Stimulated activated CD4-positive, alpha-beta T cell treated with anti-CD3 and anti-CD28 coated beads, Interleukin-1b, Interleukin-23, amount 100 ng/mL, for 1 hour (primary cell): ENCODE measurements at regions not wholly inside any gene's neighbourhood (a gene's known extent, or its start where the extent isn't known, plus 50 kb on each side); places are given as distances from the start of the nearest gene placed in this dataset.

Source experiments
- DNase-seq, 2 donors: peaks; one replicate each; pipeline ENCODE4 v3.0.0-alpha.2; 2020; ENCODE audit warnings: low read depth in 2 of 2

DNA sequence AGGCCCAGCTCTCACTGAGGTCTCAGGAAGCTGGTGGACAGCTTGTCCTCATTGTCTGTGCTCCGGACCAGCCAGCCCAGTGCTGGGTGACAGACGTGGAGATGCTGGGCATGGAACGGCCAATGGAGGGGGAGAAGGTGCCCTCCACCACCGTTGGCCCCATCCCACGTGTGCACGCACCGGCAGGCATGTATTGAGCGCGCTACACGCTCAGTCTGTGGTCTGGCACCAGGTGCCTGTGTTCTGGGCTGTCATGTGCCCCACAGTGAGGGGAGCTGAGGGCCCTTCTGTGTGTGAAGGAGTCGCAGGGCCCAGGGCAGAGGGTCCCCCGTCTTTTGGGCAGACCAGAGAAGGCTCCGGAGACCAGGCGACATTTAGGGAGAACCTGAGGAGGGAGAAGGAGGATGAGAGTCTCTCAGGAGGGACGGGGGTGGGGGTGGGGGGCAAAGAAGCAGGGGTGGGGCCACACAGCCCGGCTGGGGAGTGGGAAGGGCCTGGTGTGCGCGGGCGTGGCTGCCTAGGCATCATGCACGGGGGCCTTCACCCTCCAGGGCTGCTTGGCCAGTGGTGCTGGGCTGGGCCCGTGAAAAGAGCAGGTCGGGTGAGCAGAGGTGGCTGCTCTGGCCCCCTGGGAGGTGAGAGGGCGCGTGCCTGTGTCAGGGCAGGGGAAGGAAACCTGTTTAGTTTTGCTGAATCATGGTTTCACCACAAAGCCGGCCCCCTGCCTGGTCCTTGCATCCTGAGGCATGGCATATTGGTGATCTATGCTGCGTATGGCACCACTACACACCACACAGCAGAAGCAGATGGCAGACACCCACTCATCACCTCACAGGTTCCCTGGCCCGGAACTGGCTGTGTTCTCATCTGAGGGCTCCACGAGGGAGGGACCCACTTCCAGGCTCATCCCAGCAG, 86.7 kb upstream of the TTC34 start:
- no peak for DNase-seq

DNA sequence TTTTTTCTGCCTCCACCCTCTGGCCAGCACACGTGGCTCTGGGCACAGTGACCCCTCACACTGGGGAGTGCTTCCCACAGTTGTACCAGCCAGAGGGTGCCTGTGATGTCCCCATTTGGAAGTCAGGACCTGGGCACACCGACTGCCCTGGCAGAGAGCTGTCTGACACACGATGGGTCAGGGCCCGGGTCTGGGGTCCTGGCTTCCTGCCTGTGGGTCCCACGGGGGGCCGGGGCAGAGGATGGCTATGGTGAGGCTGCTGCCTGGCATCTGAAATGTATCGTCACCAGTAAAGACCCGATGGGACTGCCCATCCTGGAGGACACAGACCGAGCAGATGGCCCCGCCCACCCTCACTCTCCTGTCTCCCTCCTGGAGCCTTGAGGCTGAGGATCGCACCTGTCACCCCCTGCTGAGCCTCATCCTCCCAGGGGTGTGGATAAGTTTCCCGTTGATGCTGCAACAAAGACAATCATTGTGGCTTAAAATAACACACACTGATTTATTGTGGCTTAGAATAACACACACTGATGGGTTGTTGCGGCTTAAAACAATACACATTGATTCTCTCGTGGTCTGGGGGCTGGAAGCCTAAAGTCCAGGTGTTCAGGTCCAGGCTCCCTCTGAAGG, 88.8 kb upstream of the TTC34 start:
- DNase-seq: no peak

DNA sequence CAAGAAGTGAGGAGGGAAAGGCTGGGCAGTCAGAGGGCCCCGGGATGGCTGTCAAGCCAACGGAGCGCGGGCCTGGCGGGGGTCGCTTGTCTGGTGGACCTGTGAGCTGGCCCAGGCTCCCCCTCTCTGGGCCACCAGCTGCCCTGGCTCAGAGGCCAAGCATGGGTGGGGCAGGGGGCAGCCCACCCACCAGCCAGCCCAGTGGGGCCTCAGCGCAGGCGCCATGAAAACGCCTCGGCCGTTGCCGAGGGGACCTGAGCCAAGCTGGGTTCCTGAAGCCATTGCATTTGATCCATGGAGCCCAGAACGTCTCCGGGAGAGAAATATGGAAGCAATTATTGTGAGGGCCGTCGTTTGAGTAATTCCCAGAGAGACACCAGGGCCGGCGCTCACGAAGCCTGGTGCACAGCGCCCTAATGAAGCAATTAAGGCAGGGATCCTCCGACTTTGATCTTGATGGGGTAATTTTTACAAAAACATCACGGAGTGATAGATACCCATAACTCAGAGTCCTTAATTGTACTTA, 90.5 kb upstream of the TTC34 start:
- DNase-seq: no peak

DNA sequence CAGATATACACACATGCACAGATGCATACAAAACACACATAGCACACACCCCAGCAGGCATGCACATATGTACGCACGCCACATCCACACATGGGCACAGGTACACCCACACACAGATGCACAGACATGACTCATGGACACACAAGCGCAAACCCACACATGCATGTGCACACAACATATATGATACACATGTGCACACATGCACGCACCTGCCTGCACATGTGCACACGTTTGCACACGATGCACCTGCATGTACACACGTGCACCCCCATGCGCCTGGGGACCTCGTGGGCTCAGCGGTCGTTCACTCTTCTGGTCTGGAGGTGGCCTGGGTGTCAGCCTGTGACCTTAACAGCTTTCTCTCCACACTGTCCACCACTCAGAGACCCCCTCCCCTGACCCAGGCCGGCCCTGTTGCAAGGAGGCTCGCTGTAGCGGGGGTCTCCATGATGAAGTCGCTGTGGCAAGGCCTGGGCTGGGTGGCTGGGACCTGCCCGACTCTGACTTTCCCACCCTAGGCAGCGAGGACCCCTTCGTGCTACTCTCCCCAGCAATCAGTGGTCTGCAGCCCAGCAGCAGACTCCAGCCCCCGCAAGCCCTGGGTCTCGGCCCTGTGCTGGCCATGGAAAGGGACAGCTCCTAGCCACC, 92.1 kb upstream of the TTC34 start:
- no peak for DNase-seq

DNA sequence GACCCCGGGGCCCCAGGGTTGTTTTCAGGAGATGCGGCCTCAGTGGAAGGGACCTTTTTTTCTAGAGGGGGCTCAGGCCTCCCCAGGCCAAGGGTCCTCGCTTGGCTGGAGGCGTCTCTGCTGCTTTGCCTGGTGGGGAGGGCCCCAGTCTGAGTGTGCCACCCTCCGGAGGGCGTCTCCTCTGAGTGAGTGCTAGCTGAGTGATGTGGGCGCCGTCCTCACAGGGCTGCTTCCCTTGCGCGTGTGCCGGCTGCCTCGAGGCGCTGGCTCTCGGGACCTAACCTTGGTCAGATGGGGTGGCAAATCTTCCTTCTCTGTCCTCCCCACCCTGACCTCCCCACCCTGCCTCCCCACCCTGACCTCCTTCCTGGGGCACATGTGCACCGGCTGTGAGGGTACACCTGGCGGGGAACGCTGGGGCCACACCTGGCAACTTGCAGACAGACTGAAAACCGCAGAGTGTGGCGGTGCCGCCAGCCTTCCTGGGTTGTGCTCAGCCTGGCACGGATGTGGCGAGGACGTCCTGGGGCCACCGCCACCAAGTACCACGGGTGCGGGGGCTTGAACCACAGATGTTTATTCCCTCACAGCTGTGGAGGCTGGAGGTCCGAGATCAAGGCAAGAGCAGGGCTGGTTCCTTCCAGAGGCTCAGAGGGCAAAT, 93.0 kb upstream of the TTC34 start:
- DNase-seq: peak in 1 of 2 donors; percentile 2

DNA sequence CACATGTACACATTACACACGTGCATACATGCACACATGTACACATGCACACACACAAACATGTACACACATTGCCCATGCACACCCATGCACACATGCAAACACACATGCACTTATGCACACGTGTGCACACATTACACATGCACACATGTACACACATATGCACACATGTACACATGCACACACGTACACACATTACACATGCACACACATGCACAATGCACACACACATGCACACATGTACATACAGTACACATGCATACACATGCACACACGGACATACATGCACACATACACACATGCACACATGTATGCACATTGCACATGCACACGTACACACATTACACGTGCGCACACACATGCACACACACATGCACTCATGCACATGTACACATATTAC, 95.3 kb upstream of the TTC34 start:
- DNase-seq: no peak

DNA sequence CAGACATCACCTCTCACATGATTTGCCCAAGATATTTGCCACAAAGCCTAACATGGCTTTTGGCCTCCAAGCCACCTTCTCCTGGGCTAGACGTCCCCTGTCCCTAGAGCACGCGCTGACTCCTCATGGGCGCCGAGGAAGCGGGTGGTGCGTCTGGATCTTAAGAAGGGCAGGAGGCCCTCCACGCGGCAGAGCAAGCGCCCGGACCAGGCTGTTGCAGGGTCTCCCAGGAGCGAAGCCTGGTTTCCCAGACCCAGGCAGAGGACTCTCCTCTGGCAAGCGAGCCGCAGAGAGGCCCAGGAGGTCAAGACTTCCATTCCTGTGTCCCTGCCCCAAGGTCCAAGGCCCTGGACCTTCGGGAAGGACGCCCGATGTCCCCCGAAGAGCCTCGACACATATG, 101.7 kb upstream of the TTC34 start:
- no peak for DNase-seq

DNA sequence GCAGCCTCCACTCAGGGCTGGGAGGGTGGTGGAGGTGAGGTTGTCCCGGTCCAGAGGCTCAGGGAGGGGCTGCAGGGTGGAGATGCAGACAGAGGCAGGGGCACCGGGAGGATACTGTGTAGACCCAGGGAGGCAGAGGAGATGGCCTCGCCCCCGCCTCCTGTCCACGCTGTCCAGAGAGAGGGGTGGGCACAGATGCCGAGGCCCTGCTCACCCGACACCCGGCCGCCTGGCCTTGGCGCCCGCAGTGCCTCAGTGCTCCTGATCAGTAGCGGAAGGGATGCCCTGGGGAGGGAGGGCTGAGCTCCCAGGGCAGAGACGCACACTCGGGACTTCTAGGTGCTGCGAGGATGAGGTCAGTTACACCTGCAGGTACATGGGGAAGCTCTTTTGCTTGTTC, 102.7 kb upstream of the TTC34 start:
- no peak for DNase-seq

DNA sequence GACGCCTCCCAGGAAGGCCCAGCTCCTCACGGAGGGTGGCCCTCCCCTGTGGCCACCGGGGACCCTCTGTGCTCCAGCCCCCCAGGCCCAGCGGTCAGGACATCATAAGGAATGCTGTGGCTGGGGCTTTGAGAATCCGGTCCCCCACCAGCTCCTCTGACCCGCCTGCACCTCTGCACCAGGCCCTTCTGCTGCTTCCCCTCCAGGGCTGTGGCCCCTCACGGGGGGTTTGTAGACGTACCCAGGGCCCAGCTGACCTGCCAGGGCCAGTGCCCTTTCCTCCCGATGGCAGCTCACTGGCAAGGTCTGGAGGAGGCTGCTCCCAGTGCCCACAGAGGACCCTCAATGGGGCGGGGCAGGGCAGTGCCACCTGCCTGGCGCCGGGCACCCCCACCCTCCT, 103.9 kb upstream of the TTC34 start:
- no peak for DNase-seq

DNA sequence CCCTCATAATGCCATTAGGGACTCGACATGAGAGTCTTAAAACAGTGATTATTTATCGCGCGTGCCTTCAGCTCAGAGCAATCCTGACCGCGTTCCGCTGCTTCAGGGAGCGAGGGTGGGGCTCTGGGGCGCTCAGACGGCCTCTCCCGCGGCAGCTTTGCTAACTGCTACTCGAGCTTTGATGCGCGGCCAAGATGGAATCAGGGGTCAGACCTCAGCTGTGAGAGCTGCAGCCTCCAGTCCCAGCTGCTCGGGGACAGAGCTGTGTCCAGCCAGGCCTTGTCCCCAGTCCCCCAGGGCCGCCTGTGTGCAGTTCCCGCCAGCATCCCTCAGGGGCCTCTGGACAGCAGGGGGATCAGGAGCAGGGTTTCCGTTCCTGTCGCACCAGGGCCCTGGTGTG, 104.6 kb upstream of the TTC34 start:
- DNase-seq: no peak

DNA sequence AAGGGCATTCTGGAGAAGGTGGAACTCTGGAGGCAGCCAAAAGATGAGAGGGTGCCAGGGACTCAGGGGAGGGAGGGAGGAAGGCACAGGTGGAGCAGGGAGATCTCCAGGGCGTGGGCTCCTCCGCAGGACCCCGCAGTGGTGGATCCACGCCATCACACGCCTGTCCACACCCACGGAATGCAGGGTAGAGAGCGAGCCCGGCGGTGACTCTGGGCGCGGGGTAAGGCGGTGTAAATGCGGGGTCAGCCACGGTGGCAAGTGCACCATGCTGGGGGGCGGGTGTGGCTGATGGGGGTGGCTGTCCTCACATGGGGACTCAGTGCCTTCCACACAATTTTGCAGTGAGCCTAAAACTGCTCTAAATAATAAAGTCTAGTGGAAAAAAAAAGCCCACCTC, 105.1 kb upstream of the TTC34 start:
- no peak for DNase-seq

DNA sequence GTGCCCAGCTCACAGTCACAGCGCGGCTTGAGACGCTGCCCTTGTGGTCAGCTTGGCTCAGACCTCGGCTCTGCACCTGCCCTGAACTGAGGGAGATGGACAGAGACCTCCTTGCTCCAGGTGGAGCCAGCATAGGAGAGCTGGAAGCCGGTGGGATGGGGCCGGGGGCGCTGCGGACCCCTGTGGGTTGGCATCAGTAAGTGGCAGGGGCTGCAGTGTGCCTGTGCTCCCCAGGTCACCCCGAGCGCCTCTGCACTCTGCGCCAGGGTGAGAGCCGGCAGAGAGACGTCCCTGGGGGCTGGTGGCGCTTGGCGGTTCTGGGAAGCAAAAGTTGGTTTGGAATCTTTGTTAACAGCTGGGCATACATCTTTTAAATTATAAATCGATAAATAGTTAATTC, 105.6 kb upstream of the TTC34 start:
- no peak for DNase-seq

DNA sequence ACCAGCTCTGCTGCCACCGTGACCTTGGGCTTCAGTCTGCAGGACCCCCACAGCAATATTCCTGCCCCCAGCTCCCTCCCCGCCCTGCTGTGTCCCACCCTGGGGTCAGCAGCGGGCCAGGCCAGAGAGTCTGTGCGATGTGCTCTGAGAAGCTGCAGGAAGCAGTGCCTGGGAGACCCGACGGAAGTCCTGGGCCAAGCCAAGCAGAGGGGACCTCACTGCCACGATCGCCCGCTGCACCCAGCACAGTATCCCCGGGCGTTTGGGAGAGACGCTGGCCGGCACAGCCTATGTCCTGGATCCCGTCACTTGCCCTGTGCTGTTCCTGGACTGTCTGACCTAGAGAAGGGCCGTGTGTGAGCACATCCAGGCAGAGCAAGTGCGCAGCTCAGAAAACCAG, 106.6 kb upstream of the TTC34 start:
- DNase-seq: no peak

DNA sequence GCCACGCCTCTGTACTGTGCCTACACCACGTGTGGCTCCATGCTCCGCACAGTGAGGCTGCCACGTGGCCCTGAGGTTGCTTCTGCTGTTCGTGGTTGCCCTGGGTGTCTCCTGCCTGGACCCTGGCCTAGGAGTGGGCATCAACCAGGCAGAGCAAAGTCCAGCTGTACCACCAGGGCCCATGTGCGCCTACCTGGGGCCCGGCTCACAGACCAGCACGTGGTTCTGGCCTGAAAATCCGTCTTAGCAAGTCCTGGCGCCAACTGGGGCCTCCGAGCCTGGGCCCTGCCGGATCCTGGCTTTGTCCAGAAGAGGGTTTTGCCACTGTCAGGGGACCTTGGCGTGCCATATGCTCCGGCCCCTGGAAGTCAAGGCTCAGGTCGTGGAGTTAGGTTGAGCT, 107.1 kb upstream of the TTC34 start:
- no peak for DNase-seq

DNA sequence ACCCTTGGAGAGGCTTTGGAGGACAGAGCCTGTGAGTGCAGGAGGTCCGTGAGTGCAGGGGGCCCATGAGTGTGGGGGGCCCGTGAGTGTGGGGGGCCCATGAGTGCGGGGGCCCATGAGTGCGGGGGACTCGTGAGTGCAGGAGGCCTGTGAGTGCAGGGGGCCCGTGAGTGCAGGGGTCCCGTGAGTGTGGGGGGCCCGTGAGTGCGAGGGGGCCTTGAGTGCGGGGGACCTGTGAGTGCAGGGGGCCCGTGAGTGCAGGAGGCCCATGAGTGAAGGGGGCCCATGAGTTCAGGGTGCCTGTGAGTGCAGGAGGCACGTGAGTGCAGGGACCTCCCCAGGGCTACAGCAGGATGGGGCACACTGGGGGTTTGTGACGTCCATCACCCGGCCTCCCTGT, 108.3 kb upstream of the TTC34 start:
- no peak for DNase-seq

DNA sequence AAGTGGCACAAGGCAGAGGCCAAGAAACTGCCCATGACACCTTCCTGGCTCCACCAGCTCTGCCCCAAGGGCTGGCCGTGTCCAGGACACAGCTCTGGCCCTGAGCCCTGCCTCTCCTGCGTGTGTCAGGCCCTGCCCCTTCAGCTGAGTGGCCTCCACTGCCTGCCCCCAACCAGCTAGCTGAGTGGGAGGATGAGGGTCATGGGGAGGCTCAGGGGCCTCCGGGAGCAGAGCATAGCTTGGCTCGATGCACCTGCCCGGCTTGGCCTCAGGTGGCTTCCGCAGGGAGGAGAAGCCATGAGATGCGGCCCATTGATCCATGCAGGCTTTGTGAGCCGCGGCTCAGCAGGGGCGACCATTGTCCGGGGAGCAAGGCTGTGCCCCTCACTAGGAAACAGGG, 108.7 kb upstream of the TTC34 start:
- DNase-seq: no peak

DNA sequence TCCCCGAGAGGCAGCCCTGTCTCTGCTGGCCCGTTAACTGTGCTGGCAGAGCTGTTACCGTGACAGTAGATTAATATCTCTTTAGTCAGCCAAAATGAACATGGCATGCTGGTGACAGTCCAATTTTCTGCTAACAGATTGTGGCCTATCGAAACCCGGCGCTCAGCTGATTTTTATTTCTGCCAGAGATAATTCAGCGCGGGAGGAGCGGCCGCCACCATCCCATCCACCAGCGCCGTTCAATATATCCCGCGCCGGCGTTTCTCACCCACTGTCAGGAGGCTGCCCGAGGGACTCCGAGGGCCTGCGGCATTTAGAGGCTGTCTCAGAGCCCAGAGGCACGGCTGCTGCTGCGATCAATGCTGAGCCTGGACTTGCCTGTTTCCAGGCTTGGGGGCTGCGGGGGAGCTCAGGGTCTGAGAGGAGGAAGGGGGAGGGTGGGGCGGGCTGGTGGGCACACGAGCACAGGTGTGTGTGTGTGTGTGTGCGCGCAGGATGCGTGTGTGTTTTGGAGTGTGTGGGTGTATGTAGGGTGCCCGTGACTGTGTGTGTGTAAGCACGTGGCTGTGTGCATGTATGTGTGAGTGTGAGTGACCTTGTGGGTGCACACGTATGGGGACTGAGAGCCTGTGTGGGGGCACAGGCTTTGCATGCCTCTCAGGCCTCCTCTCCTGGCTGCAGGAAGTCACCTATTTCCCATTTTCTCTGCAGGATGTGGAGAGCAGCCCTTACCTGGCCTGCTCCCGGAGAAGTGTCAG, 109.7 kb upstream of the ACTRT2 start:
- no peak for DNase-seq

DNA sequence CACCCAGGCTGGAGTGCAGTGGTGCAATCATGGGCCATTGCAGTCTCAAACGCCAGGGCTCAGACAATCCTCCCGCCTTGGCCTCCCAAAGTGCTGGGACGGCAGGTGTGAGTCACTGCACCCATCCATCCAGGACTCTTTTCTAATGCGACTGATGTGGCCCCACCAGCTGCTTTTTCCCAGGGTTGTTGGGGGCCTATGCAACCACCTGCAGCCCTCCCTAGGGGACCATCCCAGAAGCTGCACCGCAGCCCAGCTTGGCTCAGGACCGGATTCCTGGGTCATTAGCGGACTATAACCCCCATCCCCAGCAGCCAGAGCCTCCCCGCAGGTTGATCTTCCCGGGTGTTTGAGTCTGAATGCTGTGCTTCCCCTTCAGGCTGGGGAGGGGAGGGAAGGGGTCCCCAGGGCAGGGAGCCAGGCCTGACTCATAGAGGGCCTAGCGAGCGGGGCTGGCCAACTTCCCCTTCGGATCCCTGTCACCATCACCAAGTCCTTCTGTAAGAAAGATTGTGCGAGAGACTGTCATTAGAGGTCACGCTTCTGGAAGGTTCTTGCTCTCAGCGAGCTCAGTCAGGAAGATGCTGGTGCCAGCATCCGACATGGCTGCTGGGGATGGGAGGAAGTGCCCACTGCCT, 108.7 kb upstream of the ACTRT2 start:
- no peak for DNase-seq

DNA sequence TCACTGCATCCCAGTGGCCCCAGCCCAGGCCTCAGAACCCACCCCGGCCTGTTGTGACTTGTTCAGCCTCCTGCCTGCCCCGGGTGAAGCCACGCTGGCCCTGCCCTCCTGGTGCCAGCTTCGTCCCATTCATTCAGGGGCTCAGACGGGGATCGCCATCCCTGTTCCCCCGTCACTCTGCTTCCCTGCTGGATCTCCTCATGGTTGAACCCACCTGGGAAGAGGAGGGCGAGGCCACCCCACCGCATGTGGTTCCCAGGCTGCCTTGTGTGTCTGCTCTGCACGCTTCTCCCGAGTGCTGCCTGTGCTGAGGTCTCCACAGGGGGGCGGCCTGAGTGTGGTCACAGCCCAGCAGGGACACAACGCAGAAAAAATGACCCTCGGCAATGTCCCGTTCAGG, 108.2 kb upstream of the ACTRT2 start:
- no peak for DNase-seq

DNA sequence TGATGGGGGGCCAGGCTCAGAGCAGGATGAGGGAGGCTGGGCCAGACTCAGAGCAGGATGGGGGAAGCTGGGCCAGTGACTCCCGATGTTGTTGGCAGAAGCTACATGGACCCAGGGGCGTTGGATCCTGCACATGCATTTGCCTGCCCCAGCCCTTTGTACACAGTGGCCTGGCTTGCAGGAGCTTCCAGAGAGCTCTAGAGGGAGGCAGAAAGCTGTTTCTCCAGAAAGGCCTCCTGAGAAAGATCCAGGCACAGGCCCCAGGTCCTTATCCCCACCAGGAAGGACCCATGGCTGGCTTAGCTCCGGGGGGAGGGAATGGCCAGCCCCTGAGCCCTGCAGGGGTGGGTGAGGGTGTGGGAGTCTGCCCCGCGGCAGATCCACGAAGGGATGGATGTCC, 106.6 kb upstream of the ACTRT2 start:
- no peak for DNase-seq

DNA sequence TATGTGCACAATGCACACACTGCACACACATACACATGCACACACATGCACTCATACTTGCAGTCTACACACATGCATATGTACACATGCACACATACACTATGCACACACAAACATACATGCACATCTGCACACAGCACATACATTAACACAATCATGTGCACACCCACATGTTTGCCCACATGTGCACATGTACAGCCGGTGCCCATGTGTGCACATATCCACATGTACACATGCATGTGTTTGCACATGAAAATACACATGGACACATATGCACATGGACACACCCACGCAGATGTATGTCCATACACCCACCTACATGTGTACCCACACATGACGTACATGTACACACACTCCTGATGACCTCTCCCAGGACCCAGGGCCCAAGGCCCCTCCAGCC, 105.1 kb upstream of the ACTRT2 start:
- DNase-seq: no peak
